ENCODE measurements at regions not wholly inside any gene's neighbourhood (a gene's known extent, or its start where the extent isn't known, plus 50 kb on each side); places are given as distances from the start of the nearest gene placed in this dataset.

DNA sequence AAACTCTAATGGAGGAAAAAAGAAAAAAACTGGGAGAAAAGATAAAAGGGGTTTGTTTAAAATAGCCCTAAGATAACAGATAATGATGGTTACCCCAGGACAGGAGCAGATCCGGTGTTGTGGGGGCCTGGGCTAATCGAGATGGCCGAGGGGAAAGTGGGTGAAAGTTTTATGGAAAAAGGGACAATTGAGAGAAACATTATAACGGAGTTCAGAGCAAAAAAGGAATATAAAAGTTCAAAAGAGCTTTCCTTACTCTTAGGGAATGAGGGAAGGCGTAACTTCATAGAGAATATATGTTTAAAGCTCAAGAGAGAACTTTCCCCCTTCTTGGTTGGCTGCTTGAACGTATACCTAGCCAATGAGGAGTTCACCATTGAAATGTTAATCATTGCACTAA lies 131.4 kb downstream of the BAMBI start:
- CTCF ChIA-PET, result no interaction called here
- POLR2A ChIA-PET, result no interaction called here

DNA sequence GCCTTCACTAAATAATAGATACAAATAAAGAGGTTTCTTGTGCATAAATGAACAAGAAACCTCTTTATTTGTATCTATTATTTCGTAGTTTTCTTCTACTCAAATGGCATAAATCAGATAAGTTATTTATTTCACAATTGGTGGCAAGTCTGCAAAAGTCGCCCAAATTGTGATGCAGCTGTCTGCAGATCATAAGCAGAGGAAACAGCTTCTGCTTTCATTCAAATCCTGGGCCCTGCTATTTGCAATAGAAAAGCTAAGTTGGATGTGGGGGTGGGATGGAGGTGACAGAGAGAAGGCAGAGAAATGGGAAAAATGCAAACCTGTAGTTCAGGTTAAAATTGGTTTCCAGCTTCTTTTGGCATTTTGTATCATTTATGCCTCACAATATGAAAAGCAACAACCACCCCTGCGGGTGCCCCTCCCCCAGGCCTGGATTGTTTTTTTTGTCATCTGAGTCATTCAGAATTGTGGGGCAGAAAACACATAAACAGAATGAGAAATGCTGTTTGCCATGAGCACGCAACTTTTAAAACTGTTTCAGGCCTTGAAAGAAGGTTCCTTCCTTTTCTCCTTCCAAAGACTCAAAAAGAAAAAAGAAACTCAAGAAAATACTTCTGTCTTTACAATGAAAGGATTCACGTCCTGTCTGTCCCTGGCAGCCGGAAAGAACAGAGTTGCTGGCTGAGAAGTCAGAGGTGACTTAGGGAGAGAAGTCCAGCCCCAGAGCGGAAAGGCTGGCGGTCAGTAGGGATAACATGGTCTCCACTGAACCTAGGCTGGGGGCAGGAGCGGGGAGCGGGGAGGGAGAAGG lies 132.9 kb downstream of the BAMBI start:
- ChIA-PET CTCF (no interaction called here), POLR2A (no interaction called here)

DNA sequence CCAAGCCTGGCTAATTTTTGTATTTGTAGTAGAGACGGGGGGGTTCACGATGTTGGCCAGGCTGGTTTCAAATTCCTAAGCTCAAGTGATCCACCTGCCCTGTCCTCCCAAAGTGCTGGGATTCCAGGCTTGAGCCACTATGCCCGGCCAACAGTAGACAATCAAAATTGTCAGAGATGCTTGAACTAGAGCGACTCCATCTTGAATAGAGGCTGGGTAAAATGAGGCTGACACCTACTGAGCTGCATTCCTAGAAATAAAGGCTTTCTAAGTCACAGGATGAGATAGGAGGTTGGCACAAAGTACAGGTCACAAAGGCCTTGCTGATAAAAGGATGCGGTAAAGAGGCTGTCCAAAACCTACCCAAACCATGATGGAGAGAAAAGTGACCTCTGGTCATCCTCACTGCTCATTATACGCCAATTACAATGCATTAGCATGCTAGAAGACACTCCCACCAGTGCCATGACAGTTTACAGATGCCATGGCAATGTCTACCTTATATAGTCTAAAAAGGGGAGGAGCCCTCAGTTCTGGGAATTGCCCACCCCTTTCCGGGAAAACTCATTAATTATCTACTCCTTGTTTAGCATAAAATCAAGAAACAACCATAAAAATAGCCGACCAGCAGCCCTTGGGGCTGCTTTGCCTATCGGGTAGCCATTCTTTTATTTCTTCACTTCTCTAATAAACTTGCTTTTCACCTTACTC lies 134.5 kb downstream of the BAMBI start:
- ChIA-PET CTCF (interaction anchor here (0.7 kb wide), 1 partner anchor 32 kb away, joined by 3 read pairs; no protein-coding TSS in a partner anchor), POLR2A (no interaction called here)

DNA sequence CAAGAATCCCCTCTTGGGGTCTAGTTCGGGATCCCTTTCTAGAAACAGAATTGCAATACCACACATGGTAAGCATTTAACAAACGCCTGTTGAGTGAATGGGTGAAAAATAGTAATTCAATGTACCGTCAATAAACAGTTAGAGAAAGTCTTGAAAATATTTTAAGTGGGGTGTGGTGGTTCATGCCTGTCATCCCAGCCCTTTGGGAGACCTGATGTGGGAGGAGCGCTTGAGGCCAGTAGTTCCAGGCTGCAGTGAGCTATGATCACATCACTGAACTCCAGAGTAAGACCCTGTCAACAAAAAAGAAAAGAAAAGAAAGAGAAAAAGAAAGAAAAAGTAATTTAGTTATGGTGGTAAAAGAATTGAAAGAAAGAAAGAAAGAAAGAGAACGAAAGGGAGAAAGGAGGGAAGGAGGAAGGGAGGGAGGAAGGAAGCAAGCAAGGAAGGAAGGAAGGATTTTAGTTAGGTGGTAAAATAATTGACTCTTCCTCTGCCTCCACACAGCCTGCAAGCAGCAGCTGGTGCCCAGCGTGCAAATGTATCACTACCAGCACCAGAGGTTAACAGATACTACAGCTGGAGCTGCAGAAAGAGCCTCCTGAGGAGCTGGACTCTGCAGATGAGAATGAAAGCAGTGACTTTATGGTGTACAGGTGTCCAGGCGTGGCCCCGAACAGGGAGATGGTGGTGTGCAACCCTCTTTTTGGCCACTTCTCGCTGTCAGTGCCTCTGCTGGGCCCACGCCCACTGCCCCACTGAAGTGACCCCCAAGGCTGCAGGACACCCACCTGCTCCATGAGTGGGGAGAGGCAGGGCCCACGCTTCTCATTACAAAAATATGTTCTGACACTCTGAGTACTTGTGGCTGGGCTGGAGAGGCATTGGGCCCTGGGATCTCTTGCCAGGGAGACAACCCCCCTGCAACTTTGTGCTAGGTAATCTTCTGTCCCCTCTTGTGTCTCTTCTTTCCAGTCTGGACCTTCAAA lies 135.4 kb downstream of the BAMBI start:
- ChIA-PET CTCF (no interaction called here), POLR2A (no interaction called here)

DNA sequence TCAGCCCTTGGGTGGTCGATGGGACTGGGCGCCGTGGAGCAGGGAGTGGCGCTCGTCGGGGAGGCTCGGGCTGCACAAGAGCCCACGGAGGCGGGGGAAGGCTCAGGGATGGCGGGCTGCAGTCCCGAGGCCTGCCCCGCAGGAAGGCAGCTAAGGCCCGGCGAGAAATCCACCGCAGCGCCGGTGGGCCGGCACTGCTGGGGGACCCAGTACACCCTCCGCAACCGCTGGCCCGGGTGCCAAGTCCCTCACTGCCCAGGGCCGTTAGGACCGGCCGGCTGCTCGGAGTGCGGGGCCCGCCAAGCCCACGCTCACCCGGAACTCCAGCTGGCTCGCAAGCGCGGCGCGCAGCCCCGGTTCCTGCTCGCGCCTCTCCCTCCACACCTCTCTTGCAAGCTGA lies 138.4 kb downstream of the BAMBI start:
- ChIA-PET POLR2A (no interaction called here), CTCF (no interaction called here)

DNA sequence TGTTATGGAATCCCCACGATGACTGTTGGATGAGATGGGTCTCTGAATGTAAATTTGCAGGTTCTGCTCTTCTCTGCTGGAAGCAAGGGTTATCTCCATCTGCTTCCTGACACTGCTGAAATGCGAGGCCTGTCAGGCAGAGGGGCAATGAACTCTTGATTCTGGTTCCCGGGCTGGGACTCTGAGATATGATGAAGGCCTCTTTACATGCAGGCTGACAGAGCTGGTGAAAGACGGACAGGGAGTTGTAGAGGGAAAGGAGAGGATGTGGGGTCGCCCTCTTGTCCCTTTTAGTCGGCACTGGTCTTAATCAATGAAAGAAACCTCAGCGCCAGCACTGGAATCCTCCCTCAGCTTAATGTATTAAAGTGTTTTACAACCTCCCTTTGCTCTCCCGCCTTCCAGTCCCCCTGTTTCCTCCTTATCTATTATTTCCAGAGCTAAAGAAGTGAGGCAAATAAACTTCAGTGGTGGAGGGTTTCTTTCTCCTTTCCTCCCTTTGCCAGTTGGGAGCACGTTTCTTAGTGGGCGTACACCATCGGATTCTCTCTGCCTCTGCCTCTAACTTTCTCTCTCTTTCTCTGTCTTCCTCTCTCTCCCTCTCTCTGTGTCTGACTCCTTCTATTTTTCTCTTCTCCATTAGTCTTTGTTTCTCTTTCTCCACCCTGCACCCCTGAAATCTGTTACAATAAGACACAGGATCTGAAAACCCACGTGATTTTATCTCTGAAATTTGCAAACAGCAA lies 145.6 kb downstream of the BAMBI start:
- ChIA-PET POLR2A (no interaction called here), CTCF (no interaction called here)

DNA sequence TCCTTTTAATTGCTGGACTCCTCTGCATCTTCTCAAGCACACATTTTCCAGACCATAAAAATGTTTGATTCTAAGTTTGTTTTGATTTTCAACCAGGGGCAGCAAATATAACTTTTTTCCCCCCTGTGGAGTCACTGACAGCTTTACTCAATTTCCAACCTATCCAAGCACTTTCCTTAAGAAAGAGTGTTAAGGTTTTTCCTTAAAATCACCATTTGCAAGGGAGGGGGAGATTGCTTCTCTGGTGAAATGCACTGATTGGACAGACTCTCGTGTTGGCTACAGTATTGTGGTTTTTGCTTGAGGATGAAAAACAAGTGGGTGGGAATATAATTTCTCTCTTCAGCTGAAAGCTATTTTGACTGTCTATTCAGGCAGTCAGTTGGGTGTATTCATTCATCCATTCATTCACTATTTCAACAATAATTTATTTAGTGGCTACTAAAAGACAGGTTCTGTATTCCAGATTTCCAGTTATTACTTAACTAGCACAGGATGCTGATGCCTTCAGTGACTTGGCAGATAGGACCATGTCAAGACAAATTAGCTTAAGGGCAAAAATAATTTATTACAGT lies 146.3 kb downstream of the BAMBI start:
- POLR2A ChIA-PET, result no interaction called here
- CTCF ChIA-PET, result no interaction called here

DNA sequence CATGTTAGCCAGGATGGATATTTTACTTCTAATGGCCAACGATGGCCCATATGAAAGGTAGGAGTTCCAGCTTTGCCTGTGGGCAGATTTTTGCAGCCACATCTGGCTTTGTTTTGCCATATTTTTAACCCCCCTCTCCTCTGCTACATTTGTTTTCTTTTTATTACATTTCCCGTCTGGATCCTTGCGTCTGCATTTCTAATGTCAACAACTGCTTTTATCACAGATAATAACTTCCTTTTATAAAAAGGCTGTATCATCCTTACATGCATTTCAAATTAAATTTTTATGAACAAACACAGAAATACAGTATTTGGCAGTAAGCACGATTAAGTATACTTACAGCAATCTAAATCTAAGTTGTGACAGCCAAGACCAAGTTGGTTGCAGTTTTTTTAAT lies 156.0 kb downstream of the BAMBI start:
- CTCF ChIA-PET, result no interaction called here
- POLR2A ChIA-PET, result no interaction called here

DNA sequence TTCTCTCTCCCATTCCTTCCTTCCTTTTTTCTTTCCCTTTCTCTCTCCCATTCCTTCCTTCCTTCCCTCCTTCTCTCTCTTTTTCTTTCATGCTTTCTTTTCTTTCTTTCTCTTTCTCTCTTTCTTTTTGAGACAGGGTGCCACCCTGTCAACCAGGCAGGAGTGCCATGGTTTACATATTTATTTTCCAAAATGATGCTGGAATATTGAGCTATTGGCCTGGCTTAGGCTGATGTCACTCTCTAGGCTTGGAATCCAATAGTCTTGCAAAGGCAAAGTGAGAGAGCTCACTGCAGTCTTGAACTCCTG lies 159.1 kb downstream of the BAMBI start:
- CTCF ChIA-PET, result no interaction called here
- POLR2A ChIA-PET, result no interaction called here

DNA sequence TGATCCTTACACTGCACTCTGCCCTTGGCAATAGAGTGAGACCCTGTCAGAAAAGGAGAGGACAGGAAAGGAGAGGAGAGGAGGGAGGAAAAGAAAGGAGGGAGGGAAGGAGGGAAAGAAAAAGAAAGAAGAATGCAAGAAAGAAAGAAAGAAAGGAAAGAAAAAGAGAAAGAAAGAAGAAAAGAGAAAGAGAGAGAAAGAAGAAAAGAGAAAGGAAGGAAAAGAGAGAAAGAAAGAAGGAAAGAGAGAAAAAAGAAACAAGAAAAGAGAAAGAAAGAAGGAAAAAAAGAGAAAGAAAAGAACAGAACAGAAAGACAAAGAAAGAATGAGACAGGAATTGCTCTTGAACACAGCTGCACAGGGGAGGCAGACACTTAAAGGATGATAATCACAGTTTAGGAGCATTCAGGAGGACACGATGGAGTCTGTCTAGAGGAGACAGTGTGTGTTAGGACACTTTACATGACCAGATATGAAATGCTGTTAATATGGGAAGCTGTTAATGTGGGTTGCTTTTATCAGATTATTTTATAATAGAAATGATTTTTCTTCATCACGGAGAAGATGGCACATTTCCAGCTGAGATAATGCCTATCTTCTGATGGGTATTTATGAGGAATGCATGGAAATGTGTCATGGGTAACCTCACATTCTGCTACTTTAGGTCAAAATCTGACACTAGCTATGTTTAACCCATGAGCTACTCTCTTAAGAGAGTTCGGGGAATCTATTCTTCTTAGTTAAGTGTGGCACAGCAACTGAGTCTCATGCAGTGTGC lies 160.5 kb downstream of the BAMBI start:
- POLR2A ChIA-PET, result no interaction called here
- CTCF ChIA-PET, result no interaction called here

DNA sequence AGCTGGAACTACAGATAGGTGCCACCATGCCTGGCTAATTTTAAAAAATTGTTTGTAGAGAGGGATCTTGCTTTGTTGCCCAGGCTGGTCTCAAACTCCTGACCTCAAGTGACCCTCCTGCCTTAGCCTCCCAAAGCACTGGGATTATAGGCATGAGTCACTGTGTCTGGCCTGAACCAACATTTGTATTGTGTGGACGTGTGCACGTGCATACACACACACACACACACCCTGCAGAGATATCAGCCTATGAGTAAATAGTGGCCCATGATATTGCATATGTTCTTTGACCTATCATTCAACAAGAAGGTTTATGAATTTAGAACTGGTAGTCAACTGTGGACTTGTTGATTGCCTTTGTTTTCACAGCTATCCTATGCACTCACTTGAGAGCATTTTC lies 161.6 kb downstream of the BAMBI start:
- POLR2A ChIA-PET, result no interaction called here

DNA sequence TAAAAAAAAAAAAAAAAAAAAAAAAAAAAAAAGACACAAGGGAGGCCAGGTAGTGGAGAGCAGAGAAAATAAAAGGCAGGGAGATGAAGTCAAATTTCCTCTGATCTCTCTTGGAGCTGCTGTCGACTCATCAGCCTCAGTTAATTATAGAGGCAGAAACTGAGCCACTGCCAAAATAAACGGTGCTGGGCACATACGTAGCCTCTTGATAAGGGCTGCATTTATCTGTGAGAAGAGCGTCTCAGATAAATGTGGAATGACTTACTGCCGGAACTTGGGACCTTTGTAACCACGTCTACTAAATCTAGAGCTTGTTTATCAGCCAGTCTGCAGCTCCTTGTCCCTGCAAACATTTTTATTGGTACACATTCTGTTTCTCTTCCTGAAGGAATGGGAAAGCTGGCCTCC lies 162.3 kb downstream of the BAMBI start:
- ChIA-PET CTCF (no interaction called here), POLR2A (interaction anchor here (0.6 kb wide), 1 partner anchor 335 kb away, joined by 4 read pairs; no protein-coding TSS in a partner anchor)

More for the DNA sequence above, 161.6 kb downstream of the BAMBI start:
- CTCF ChIA-PET, result no interaction called here

DNA sequence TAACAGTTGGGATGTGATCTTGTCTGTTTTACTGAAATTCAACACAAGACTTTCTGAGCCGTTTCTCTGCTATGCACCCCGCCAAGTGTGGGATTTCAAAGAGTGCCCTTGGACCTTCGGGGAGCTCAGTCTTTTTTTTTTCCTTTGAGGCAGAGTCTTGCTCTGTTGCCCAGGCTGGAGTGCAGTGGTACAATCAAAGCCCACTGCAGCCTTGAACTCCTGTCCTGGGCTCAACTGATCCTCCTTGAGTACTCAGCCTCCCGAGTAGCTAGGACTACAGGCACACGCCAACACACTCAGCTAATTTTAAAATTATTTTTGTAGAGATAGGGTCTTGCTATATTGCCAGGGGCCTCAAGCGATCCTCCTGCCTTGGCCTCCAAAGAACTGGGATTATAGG lies 162.9 kb downstream of the BAMBI start:
- POLR2A ChIA-PET, result no interaction called here
- CTCF ChIA-PET, result no interaction called here

DNA sequence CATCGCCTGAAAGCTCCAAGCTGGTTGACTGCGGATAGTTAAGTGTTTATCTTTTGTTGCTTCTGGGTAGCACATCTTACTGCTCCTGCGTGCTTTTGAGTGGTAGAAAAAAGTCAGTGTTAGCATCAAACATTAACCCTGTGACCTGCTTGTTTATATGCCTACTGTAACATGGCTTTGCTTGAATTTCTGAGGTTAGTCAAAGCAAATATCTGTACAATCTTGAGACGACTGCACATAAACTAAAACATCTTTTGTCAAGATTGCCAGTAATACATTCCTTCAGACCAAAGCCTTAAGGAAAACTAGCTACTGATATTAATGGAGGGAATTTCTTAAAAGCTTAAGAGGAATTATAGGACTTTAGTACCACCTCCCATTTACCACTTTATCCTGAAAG lies 163.7 kb downstream of the BAMBI start:
- POLR2A ChIA-PET, result no interaction called here
- CTCF ChIA-PET, result no interaction called here

DNA sequence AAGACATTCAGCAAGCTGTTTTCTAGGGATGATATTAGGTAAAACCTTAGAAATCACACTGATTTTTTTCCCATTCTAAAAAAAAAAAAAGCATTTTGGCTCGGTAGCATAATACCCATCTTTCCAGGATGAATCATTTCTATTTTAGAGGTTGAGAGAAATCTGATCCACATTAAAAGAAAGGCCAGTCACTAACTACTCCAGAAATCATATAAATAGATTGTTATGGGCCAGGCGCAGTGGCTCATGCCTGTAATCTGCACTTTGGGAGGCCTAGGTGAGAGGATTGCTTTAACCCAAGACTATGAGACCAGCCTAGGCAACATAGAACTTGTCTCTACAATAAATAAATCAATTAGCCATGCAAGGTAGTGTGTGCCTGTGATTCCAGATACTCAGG lies 164.3 kb downstream of the BAMBI start:
- POLR2A ChIA-PET, result no interaction called here
- CTCF ChIA-PET, result no interaction called here

DNA sequence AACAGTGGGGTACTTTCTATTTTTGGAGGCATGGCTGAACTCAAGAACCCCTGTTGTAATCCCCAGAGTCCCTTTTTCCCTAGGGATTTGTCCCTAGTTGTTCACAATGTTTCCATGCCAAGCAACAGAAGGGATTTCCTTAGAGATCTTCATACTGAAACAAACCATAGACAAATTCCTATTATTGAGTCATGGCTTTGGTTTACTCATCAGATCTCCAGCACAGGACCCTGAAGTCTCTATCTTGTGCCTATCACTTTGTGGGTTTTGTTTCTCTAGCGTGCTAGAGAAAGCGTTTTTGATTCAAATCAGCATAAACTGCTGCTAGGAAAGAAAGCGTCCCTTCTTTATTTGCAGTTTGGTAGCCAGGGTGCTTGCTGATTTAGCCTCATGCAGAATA lies 165.0 kb downstream of the BAMBI start:
- ChIA-PET CTCF (no interaction called here), POLR2A (no interaction called here)

DNA sequence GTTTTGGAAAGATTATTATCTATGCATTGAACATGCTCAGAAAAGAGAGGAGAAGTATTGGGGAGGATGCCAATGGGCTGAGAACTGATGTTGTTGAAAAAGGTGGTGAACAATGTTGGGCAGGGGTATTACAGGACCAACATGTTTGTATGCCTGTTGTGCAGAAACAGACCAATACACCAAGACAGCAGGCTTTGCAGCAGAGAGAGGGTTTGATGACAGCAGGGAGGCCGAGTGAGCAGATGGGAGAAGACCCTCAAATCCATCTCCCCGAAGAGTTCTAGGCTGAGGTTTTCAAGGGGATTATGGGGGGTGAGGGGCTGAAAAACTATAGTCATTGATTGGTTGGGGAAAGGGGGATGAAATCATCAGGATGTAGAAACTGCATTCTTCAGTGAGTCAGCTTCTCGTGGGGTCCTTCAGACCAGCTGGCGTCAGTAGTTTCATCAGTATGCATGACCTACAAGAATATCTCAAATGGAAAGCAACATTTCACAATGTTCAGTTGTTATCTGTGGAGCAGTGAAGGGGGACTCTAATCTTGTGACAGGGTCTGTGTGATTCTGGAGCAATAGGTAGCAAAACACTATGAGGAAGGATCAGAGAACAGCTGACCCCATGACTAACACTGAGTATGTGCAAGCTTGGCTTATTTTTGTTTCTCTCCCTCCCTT lies 167.8 kb downstream of the BAMBI start:
- CTCF ChIA-PET, result no interaction called here

DNA sequence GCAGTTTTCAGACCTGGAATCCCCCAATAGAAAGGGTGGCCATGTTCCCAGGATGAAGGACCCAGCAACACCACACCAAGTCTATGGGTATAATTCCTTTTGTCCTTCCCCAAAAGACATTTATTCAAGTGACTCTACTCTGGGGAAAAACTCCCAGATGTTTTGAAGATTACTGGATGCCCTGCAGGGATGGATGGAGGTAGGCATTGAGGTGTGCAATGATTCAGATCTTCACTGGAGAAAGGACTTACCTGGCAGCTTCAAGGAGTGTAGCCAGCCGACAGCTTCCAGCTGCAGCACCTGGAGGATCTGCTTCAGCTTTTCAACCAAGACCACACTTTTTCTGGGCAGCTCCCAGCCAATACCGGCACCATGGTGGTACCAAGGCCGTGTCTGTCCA lies 172.0 kb downstream of the BAMBI start:
- CTCF ChIA-PET, result no interaction called here

More for the DNA sequence above, 167.8 kb downstream of the BAMBI start:
- POLR2A ChIA-PET, result no interaction called here

DNA sequence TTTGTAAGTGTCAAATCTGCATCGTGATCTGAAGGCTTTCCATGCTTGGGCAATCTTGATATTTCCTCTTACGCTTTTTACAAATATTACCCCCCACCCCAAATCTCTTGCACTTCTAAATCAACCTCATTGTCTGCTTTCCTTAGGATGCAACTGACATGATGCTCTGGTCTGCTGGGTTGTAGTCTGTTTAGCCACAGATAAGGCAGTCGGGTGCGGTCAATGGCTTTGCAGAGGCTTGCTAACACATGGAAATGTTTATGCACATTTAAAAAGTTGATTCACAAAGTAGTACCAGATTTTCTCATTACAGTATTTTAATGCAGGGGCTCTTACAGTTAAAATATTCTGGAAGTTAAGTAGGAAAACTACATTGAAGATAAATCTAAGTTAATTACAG lies 172.5 kb downstream of the BAMBI start:
- CTCF ChIA-PET, result no interaction called here

More for the DNA sequence above, 172.0 kb downstream of the BAMBI start:
- POLR2A ChIA-PET, result no interaction called here

More for the DNA sequence above, 172.5 kb downstream of the BAMBI start:
- POLR2A ChIA-PET, result no interaction called here
